ENCODE measurements at regions not wholly inside any gene's neighbourhood (a gene's known extent, or its start where the extent isn't known, plus 50 kb on each side); places are given as distances from the start of the nearest gene placed in this dataset.

DNA sequence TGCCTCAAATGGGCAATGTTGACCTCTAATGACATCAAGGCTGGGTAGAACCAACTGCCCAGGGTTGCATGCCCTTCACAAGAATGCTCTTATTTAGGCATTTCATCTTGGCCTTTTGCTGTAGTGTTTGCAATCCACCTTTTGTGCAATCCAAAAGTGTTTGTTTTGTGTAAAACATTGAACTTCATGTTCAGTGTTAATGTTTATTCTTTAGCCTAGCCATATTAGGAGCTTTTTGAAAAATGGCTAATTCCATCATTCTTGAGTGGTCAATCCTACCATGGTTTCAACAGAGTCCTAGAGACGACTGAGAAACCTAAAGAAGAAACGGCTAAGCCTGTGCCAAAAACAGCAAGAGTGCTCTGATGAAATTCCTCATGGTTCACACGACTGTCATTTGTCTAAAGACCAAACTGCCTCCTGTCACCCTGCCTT is 279.6 kb upstream of the PRDM1 start:
- no peak for TF ChIP-seq POLR2A (IDR thresholded peaks at IDR 0.05)
- TF ChIP-seq, protein P1, sequence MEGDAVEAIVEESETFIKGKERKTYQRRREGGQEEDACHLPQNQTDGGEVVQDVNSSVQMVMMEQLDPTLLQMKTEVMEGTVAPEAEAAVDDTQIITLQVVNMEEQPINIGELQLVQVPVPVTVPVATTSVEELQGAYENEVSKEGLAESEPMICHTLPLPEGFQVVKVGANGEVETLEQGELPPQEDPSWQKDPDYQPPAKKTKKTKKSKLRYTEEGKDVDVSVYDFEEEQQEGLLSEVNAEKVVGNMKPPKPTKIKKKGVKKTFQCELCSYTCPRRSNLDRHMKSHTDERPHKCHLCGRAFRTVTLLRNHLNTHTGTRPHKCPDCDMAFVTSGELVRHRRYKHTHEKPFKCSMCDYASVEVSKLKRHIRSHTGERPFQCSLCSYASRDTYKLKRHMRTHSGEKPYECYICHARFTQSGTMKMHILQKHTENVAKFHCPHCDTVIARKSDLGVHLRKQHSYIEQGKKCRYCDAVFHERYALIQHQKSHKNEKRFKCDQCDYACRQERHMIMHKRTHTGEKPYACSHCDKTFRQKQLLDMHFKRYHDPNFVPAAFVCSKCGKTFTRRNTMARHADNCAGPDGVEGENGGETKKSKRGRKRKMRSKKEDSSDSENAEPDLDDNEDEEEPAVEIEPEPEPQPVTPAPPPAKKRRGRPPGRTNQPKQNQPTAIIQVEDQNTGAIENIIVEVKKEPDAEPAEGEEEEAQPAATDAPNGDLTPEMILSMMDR (IDR thresholded peaks at IDR 0.05), result no peak

All from thyroid gland (tissue), 4 donors.